Hindlimb muscle (tissue), 1 donor: ENCODE measurements at regions not wholly inside any gene's neighbourhood (a gene's known extent, or its start where the extent isn't known, plus 50 kb on each side); places are given as distances from the start of the nearest gene placed in this dataset.
A peak's percentile ranks its signal among the peaks of the same experiment; 100 is the strongest.
"Not testable (repeated sequence)": the region's sequence is repeated elsewhere in the genome, so short reads cannot be mapped to it uniquely, and the experiment has no call there.

Source experiments
- DNase-seq: peaks from one replicate; pipeline ENCODE4 v3.0.0-alpha.2; 2013

DNA sequence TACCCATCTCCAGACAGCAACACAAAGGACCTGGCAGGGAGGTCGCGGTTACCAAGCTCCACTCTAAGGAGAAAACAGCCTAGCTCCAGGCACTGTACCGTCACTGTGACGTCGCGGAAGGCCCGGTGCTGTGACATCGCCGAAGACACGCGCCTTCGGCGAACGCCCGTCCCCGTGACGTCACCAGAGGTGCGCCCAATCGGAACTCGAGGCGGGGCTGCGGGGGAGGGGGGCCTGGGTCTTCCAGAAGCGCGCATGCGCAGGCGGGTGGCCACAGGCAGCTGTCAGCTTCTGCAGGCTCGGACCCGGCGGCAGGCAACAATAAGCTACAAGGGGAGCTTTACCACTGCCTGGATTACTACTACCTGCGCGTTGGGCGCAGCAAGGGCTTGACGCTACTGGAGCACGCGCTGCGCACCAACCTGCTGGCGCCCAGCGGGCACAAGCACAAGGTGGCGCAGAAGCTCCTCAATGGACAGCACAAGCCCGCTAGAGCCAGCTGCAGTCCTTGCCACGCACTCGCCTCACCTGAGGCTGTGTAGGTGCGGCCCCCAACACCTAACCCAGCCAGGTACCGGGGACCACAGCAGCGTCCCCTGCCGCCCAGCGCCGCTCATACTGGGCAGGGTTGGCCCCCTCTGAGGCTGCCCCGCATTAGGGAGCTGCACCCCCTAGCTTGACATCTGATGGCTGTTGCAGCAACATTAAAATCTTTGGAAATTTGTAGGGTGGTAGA lies 208.4 kb downstream of the TPST1 start:
- peak; percentile 83 for DNase-seq

DNA sequence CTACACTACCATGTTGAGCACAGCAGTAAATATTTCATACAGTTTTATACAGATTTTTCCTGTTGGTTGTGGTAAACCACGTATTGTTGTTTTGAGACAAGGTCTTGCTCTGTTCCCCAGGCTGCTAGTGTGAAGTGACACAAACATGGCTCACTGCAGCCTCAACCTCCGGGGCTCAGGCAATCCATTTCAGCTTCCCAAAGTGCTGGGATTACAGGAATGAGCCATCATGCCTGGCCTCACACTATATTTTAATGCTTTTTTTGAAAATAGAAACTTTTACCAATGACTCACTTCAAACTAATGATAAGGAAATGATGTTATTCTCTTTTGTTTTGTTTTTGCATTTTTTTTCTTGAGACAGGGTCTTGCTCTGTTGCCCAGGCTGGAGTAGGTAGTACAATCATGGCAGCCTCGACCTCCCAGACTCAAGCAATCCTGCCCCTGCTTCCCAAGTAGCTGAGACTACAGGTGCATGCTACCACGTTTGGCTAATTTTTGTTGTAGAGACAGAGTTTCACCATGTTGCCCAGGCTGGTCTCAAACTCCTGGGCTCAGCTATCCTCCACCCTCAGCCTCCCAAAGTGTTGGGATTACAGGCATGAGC lies 210.6 kb downstream of the TPST1 start:
- no peak for DNase-seq

DNA sequence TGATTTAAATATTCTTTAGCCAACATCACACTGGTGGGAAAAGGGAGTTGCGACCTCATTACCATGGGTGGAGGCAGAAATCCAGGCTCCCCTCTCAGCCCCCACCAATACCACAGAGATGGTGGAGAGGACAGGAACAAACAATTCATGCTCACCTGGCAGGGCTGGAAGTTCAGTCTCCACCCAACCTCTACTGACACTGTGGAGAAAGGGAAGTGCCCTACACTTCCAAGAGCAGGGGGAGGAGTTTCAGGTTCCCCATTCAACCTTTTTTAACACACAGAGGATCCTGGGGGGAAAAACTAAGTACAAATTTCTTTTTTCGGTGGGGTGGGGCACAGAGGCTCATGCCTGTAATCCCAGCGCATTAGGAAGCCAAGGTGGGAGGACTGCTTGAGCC lies 210.1 kb upstream of the KCTD7 start:
- DNase-seq, result no peak

DNA sequence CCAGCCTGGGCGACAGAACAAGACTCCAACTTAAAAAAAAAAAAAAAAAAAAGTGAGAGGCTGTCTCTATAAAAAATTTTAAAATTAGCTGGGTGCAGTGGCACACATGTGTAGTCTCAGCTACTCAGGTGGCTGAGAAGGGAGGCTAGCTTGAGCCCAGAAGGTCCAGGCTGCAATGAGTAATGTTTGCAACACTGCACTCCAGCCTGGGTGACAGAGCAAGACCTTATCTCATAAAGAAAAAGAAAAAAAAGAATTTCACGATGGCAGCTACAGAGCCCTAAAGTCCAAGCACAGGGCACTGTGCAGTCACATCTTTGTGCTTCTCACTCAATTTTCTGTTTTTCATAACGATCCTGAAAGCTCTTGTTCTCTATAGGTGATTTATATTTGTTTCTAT lies 209.5 kb upstream of the KCTD7 start:
- no peak for DNase-seq

DNA sequence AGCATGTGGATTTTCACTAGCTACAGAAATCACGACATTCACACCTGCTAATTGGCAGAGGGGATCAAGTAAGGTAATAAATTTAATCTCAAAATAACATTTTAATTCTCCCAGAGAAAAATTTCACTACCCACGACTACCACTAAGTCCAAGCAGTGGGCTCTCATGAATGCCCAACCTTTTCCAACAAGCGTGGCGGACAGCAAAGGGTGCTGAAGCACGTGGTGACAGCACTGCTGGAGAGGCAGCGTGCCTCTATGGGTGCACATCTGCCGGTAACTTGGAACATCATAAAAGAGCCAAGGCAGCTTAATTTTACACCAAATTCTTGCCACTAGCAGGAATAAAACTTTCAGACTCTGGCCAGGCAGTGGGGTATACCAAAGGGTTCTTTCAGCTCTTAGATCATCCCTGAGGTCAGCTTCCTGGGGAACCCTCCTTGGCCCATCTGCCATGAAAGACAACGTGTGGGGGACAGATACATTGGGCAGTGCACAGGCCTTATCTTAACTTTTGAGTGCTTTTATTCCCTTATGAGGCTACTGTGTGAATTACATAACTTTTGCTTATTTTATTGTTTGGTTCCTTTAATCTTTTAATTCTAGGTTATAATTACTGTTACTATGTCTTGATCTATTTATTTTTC lies 206.7 kb upstream of the KCTD7 start:
- DNase-seq, result no peak

DNA sequence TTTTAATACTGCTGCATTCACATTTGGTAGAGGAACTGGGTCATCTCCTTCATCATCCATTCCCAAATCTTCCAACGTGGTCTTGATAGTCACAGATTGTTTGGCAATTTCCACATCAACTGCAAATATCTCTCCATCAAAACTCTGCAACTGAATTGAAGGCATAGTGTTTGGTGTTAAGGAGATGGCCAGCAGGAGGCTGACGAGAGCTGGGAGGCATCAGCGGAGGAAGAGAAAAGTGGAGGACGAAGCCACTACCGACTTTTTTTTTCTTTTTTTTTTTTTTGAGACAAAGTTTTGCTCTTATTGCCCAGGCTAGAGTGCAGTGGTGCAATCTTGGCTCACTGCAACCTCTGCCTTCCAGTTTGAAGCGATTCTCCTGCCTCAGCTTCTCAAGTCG lies 205.0 kb upstream of the KCTD7 start:
- no peak for DNase-seq

DNA sequence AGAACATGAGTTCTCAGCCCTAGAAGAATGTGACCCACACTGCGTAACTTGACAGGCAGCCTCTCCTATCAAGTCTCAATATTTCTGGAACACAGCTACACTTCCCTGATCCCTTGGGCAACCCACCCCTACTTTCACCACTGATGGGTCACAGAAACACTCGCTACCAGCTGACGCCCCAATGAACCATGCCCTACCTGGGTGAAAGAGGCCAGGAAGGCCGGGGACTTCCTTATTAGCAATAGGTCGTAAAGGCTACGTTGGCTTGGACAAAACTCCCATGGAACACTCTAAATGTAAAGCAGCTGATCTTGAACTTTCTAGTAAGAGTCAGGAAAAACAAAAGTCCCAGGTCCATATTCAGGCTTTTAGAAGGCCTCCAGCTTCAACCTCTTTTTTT lies 202.3 kb upstream of the KCTD7 start:
- DNase-seq, result no peak

DNA sequence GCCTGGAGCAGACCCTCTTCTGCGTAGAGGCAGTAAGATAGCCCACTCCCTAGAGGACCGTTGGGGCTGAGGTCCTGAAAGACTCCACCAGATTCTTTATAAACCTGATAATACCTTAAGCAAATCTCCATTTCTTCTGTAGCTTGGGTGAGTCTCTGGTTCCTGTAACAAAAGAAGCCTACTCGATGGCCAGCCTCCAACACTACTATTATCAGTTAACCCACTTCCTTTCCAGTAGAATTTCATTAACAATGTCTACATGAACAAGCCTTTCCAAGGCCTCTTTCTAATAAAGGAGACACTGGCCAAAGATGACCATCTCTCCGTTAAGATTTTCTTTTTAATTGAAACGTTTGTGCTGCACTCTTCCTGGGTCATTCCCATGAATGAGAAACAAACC lies 201.7 kb upstream of the KCTD7 start:
- DNase-seq, result no peak

DNA sequence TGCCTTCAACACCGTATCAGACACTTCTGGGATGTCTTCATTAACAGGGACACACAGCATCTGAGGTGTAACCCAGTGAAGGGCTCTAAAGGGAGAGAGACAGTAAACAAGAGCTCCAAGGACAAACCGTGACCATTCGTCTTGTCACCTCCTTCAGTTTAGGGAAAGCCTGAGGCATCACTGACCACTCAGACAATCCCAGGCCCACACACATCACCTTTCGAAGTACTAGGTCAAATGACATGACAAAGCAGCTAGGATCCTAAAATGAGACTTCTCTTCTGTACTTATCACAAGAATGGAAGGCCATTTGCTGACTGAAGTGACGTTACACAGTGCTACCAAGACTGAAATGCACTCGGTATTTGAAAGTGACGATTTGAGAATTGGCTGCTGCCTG lies 200.7 kb upstream of the KCTD7 start:
- DNase-seq, result no peak

DNA sequence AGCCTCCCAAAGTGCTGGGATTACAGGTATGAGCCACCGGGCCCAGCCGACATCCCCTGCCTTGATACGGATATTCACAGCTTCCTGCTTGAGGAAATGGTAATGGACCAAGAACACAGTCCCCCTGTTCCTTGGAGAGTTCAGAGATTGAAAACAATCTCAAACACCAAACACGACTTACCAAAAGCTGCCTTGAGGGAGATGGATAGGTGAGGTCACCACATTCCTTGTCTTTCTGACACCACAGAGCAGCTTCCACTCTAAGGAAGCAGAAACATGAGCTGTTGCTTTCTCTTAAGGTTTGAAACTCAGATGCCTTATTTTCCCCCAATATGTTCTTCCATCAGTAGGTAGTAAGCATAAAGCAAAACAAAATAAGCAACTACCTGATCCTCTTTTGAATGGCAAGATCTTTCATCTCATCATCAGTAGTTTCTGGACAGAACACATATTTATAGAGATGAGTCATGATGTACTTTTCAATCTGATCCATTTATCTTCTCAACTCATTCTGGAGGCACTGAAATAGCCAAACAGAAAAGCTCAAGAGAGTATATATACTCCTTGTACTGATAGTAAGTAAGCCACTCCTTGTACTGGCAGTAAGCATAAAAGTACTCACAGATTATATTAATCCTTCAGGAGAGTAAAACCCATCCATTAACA lies 199.1 kb upstream of the KCTD7 start:
- no peak for DNase-seq

DNA sequence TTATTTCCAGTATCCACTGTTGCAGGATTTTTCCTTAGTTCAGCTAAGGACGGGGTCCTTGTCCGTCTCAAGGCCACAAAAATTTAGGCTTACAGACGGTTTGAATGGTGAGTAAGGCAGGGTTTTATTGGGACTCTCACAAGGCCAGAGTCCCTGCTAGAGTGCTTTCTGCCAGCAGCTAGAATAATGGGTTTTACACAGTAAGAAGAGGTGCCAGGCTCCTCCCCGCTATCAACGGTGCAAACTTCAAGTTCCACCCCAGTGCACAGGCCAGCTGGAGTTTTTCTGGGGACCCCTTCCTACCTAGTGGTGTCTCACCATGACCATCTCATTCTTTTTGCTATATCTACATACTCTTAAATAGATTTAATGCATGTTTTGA lies 198.5 kb upstream of the KCTD7 start:
- DNase-seq, result no peak

DNA sequence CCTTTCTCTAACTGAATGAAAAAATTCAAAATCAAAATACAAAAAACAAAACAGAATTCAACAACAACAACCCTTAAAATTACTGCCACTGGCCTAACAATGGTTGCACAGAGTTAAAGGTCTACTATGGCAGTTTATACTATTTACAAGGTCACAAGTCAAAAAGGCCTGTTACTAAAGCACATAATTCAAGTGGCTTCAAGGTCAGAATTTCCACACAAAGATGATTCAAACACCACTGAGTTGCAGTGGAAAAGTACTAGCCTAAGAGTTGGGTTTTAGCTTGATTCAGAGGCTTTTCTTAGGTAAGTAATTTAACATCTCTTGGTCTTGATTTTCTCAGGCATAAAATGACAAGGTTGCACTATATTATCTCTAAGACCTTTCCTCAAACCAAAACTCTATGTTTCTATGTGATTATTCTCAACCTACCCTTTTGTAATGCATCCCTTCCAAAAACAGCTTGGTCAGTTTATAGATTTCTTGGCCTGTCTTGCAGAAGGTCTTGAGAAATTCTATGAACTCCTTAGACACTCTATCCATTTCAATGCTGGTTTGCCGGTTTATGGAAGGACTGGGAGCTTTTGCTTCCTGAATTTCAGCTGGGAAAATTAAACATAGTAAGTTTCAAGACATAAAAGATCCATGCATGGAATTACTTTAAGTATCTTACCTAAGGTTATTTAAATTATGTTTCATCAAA lies 189.8 kb upstream of the KCTD7 start:
- not testable (repeated sequence) for DNase-seq

DNA sequence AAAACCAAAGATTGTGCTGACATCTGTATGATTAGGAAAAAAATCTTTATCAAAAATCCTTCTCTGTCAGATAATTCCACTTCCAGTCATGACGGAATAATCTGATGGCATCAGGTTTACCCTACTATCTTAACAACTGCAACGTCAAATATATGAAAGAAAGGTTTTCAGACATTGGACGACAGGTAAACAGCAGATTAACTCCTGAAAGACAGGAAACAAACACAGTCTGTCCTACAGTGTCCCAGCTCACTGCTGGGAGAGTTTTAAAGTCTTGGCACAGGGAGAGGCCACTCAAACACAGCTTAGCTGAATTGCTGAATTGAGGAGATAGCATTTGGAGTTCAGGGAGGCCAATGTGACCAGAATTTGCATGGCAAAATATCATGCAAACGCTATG lies 186.3 kb upstream of the KCTD7 start:
- DNase-seq, result no peak

DNA sequence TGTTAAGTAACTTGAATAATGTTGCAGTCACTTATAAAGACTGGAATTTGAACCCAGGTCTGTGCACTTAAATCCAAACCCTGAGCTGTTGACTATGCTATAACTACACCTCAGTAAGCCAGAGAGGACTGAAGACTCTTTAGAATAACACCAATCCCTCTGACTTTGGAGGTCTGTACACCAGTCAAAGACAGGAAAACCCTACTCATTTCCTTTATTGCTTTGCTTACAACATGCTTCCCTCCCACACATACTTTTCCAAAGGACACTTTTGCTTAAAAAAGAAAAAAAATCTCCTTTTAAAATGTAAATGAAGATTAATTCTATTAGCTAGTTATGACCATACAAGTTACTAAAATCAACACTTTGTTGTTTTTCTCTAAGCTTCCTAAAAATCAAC lies 184.7 kb upstream of the KCTD7 start:
- DNase-seq, result no peak

DNA sequence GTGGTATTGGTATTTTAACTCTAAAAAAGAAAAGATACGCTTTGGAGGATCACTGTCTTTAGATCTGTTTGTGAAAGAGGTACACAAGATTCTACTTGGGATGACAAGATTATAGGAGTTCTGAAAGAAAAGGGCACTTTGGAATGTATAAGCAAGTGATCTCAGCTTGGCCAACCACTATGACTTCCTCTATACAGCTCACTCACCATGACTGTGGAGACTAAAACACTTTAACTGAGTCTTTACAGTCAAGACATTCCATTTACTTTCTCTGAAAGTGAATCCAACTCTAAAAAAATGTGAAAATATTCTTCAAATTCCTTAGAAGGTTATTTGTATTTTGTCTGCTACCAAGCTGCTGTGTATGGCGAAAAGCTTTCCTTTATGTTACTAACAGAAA lies 181.7 kb upstream of the KCTD7 start:
- not testable (repeated sequence) for DNase-seq

DNA sequence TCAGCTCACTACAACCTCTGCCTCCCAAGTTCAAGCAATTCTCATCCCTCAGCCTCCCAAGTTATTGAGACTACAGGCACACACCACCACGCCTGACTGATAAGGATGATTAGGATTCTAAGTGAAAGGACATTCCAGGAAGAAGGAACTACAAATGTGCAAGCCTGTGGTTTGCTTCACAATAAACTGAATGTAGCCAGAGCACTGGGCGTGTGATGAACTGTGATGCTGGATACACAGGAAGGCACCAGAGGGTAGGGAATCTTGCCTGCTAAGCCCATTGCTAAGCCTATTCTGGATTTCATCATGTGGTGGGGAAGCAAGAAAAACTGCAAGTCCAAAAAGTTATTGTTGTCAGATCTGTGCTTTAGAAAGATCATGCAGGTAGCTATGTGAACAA lies 177.9 kb upstream of the KCTD7 start:
- not testable (repeated sequence) for DNase-seq

DNA sequence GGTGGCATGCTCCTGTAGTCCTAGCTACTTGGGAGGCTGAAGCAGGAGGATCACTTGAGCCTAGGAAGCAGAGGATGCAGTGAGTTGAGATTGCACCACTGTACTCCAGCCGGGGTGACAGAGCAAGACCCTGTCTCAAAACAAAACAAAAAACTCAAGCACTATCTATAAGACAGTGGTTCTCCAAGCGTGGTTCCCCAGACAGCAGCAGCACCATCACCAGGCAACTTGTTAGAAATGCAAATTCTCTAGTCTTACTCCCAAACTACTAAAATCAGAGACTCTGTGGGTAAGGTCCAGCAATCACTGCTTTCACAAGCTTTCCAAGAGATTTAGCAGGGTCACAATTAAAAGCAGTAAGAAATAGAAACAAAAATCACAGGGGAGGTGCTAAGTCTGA lies 177.0 kb upstream of the KCTD7 start:
- DNase-seq, result not testable (repeated sequence)

DNA sequence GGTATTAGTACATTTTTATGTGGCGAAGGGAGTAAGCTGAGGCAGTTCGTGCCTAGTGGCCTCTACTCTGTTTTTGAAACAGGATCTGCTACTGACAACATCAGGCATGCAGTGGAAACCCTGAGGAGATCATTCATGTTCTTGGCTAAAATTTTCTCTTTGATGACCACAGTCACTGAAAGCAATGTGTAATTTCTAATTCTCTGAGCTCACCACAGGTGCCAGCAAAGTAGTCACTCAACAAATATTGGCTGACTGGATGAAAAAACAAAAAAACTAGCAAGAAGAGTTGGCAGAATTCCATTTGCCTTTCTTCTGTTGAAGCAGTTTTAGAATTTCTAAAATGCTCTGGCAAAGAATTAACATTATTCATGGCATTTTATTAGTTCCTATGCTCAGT lies 176.5 kb upstream of the KCTD7 start:
- no peak for DNase-seq

DNA sequence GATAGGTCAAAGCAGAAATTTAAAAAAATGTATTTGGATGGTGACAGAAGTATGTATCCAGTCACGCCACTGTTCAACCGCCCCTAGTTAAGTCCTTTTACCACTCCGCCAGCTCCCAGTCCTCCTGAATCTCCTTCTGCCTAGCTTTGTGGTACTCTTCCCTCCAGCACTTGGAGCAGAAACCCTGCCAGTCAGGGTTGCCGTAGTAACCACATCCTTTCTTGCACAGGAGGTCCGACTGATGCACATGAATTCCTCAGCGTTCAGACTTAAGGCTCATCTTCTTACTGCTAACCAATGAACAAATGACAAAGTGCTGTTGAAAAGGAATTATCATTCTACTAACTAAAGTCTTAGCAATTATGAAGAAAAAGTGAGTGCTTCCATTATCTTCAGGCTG lies 175.3 kb upstream of the KCTD7 start:
- DNase-seq, result no peak

DNA sequence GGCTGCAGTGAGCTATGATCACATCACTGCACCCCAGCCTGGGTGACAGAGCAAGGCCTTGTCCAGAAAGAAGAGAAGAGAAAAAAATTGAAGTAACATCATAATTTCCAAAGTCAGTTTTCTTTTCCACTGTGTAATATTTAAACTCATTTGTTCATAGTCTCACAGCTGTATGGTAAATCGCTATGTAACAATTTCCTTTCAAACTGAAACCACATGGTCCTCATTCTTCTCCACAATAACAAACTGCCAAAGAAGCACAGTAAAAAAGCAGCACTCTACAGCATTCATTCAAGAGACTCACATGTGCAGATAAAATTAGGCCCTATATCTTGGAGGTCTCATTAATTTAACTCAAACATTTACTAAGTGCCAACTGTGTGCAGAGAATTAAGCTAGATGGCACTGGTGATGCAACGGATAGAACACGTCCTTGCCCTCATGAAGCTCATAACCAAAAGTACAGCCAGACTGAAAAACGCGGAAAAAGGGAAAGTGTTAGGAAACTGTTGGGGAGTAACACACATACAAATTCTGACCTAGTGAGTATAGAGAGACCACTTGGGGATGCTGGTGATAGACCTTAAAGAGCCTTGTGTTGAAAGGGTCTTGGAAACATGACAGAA lies 174.0 kb upstream of the KCTD7 start:
- no peak for DNase-seq

DNA sequence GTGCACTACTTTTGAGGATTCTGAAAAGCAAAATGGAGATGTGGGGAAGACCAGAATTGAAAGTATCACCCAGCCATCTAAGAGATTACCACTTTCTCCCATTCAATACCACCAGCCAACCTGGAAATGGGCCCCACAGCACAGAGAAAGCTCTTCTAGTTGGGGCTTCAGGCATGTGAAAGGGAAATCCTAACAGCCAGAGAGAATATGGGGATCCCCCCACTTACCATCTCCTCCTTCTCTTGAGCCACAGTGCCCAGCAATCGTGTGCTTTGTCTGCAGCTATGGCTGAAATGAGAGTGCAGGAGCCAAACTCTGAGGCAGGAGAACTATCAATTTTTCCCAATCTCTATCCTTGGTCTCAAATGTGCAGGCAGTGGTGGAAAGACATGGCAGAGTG lies 173.2 kb upstream of the KCTD7 start:
- not testable (repeated sequence) for DNase-seq

DNA sequence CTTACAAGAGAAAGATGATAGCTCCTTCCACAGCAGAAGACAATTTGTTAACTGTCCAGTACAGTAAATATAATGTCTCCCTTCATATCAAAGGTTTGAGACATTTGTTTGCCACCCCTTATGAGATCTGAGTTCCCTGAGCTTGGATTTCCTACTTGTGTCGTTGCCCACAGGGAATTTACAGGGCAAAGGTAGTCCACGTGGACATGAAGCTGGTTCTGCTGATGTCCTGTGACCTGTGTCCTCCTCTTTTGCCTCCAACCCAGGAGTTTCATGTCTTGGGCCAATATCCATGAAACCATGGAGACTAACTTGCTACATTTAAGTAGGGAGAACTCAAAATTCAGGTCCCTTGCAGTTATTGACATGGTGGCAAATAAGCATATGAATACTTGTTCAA lies 172.2 kb upstream of the KCTD7 start:
- not testable (repeated sequence) for DNase-seq

DNA sequence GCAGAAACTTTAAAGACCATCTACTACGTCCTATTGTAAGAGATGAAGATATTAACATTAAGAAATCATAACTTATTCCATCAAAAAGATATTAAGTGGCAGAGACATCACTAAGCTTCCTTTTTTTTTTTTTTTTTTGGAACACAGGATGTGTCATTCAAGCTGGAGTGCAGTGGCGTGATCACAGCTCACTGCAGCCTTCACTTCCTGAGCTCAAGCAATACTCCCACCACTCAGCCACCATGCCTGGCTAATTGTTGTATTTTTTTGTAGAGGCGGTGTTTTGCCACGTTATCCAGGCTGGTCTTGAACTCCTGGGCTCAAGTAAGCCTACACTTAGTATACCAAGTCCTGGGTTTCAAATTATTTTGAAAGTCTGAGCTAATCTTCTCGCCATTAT lies 169.7 kb upstream of the KCTD7 start:
- DNase-seq, result not testable (repeated sequence)
